Endothelial cell of umbilical vein (primary cell): ENCODE measurements at regions not wholly inside any gene's neighbourhood (a gene's known extent, or its start where the extent isn't known, plus 50 kb on each side); places are given as distances from the start of the nearest gene placed in this dataset.

ENCODE experiments used
- BruUV-seq: library from RNA; stranded (reverse); fragments of 400-500 nt; replicated peaks from 2 replicates; lab custom pipeline; 2021; lab: Mats Ljungman, UMichigan
- CTCF ChIA-PET: fragments of 300-600, 350-600 bp; sonication (Branson Sonifier 250); formaldehyde crosslinking; loops from one replicate; lab custom pipeline; 2021; ENCODE audit warnings: antibody characterized with exemption, inconsistent platforms; lab: Charles Lee
- POLR2A ChIA-PET: fragments of 300-600, 350-600 bp; sonication (Branson Sonifier 250); formaldehyde crosslinking; loops from one replicate; lab custom pipeline; 2021; ENCODE audit warnings: antibody characterized with exemption, inconsistent platforms; lab: Charles Lee
- DNase-seq: peaks from one replicate; pipeline ENCODE4 v3.0.0-alpha.2; 2011; ENCODE audit warnings: low read depth, low spot score
- FAIRE-seq: peaks from 2 replicates; lab custom pipeline; 2011; peaks lifted over from hg19 to GRCh38; lab: Jason Lieb, UNC
- H2AFZ ChIP-seq: 2 replicates; pipeline ENCODE4 v1.6.0; 2012; ENCODE audit warnings: low read depth, low read length, control low read depth, inconsistent platforms
- H3K27ac ChIP-seq: 2 replicates; pipeline ENCODE4 v1.5.1; 2011; ENCODE audit warnings: low read depth, mild to moderate bottlenecking, control low read depth, low read length, moderate library complexity; ENCODE audit not compliant: insufficient read depth
- H3K27me3 ChIP-seq, 2 experiments: 2 replicates each; pipeline versions ENCODE4 v1.6.0 to v1.6.1; 2011; ENCODE audit warnings: low read length in 2 of 2, mixed read lengths in 1 of 2; ENCODE audit not compliant: control insufficient read depth in 2 of 2, insufficient read depth in 2 of 2
- H3K36me3 ChIP-seq, 2 experiments: 2 replicates in 1 of 2; 3 replicates in 1 of 2; pipeline ENCODE4 v1.5.1; 2011; ENCODE audit warnings: low read length in 2 of 2, mild to moderate bottlenecking in 1 of 2, moderate library complexity in 1 of 2; ENCODE audit not compliant: control insufficient read depth in 2 of 2, insufficient read depth in 2 of 2; ENCODE audit errors: extremely low read depth in 1 of 2
- H3K4me1 ChIP-seq: 3 replicates; pipeline ENCODE4 v1.5.1; 2011; ENCODE audit warnings: mild to moderate bottlenecking, low read length; ENCODE audit not compliant: control insufficient read depth, insufficient read depth; ENCODE audit errors: extremely low read depth
- H3K4me2 ChIP-seq: 2 replicates; pipeline ENCODE4 v1.6.1; 2011; ENCODE audit warnings: low read length, control low read depth, mixed read lengths; ENCODE audit not compliant: insufficient read depth
- H3K4me3 ChIP-seq, 3 experiments: fragments of 200-600 bp in 1 of 3; sonication (generic), shearing (Covaris generic) in 1 of 3; replicated peaks in 1 of 3; 2 replicates each; pipeline ENCODE4 v1.5.1; 2011 to 2016; ENCODE audit warnings: control low read depth in 3 of 3, low read length in 3 of 3, mild to moderate bottlenecking in 2 of 3, inconsistent platforms in 1 of 3, low read depth in 1 of 3, moderate library complexity in 1 of 3; ENCODE audit not compliant: insufficient read depth in 1 of 3
- H3K79me2 ChIP-seq: 2 replicates; pipeline ENCODE4 v1.6.0; 2012; ENCODE audit warnings: low read length, inconsistent platforms; ENCODE audit not compliant: control insufficient read depth, insufficient read depth
- H3K9ac ChIP-seq: replicated peaks from 2 replicates; pipeline ENCODE3; 2011; ENCODE audit warnings: low read length, control low read depth; ENCODE audit not compliant: insufficient read depth; ENCODE audit errors: extremely low read depth
- H3K9me1 ChIP-seq: replicated peaks from 3 replicates; pipeline ENCODE4 v1.6.0; 2011; ENCODE audit warnings: mild to moderate bottlenecking, low read length; ENCODE audit not compliant: control insufficient read depth, insufficient read depth; ENCODE audit errors: extremely low read depth
- H3K9me3 ChIP-seq: replicated peaks from 2 replicates; pipeline ENCODE4 v1.5.1; 2012; ENCODE audit warnings: low read length, inconsistent platforms; ENCODE audit not compliant: control insufficient read depth, insufficient read depth
- H4K20me1 ChIP-seq: replicated peaks from 2 replicates; pipeline ENCODE3; 2011; ENCODE audit warnings: mild to moderate bottlenecking, low read length; ENCODE audit not compliant: control insufficient read depth, insufficient read depth; ENCODE audit errors: extremely low read depth
- EZH2 ChIP-seq: IDR thresholded peaks from 2 replicates; pipeline ENCODE4 v1.6.1; 2012; ENCODE audit warnings: borderline replicate concordance, low read depth, mild to moderate bottlenecking, moderate library complexity, low read length, inconsistent platforms; ENCODE audit not compliant: severe bottlenecking
- FOS ChIP-seq: IDR thresholded peaks from 2 replicates; pipeline ENCODE4 v1.6.1; 2011; ENCODE audit warnings: mild to moderate bottlenecking, low read length, moderate library complexity, borderline replicate concordance; ENCODE audit not compliant: insufficient read depth
- GATA2 ChIP-seq: IDR thresholded peaks from 2 replicates; pipeline ENCODE4 v1.7.0; 2011; ENCODE audit warnings: low read depth, mild to moderate bottlenecking, moderate library complexity, mixed read lengths, low read length; ENCODE audit not compliant: insufficient read length, insufficient read depth
- JUN ChIP-seq: IDR thresholded peaks from 2 replicates; pipeline ENCODE4 v1.6.1; 2011; ENCODE audit warnings: borderline replicate concordance, low read depth; ENCODE audit not compliant: insufficient read length, insufficient read depth
- MYC ChIP-seq: IDR thresholded peaks from one replicate; pipeline ENCODE4 v1.6.1; 2011; ENCODE audit warnings: mild to moderate bottlenecking, low read depth, low read length
- POLR2A ChIP-seq: IDR thresholded peaks from 2 replicates; pipeline ENCODE4 v1.6.1; 2012; ENCODE audit warnings: low read depth, mild to moderate bottlenecking, control low read depth, low read length
- POLR2AphosphoS5 ChIP-seq: IDR thresholded peaks from 2 replicates; pipeline ENCODE4 v1.6.1; 2012; ENCODE audit warnings: low read depth, mild to moderate bottlenecking, control low read depth, low read length, moderate library complexity; ENCODE audit not compliant: insufficient read depth
- dilution Hi-C: fragments of 300-500 bp; cut with MboI; formaldehyde crosslinking; loops from one replicate; pipeline ENCODE4 v1.15.0; 2019; ENCODE audit warnings: low sequenced_read_pairs; ENCODE audit not compliant: extremely low pct_ligation_motif_present
- intact Hi-C: fragments of 100-400 bp; cut with micrococcal nuclease; formaldehyde crosslinking; loops from one replicate; pipeline ENCODE4 v1.10.0; 2022
- TF ChIP-seq, protein P1 (sequence below): IDR thresholded peaks from 2 replicates; pipeline ENCODE4 v1.6.1; 2011; ENCODE audit not compliant: insufficient read depth, insufficient read length
- TF ChIP-seq, protein P2 (sequence below), 2 donors: IDR thresholded peaks; 1 replicate in 1 of 2; 2 replicates in 1 of 2; pipeline ENCODE4 v1.5.1; 2011; ENCODE audit warnings: low read length in 2 of 2, mild to moderate bottlenecking in 2 of 2, moderate library complexity in 2 of 2, control low read depth in 1 of 2, inconsistent platforms in 1 of 2, low read depth in 1 of 2; ENCODE audit not compliant: insufficient read depth in 1 of 2; ENCODE audit errors: extremely low read depth in 1 of 2

DNA sequence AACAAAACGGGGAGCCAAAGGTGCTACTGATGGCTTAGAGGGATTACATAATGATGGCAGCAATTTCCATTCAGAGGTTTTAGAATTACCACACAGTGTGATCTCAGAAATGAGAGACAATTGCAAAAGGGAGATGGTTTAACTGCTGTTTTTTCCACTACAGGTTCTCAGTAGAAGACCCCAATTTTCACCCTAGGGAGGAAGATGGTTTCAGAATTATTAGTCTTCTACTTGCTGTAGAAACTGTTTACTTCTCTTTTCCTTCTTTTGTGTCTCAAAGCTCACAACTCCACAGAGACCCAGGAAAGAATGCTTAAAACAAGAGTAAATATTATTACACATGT lies 226.5 kb downstream of the INHBA start:
- H3K9ac ChIP-seq = no peak overlapping the region
- peaks cover 4% of the 10 kb centered on the region for H3K9me1 ChIP-seq
- intact Hi-C loops (no loop called here), dilution Hi-C loops (no loop called here)
- no peak for TF ChIP-seq EZH2
- TF ChIP-seq MYC = no peak
- TF ChIP-seq FOS = no peak
- TF ChIP-seq, protein P1, sequence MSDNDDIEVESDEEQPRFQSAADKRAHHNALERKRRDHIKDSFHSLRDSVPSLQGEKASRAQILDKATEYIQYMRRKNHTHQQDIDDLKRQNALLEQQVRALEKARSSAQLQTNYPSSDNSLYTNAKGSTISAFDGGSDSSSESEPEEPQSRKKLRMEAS = no peak
- TF ChIP-seq GATA2 = no peak
- no peak for TF ChIP-seq POLR2A
- TF ChIP-seq POLR2AphosphoS5 = no peak
- TF ChIP-seq JUN = no peak
- TF ChIP-seq, protein P2, sequence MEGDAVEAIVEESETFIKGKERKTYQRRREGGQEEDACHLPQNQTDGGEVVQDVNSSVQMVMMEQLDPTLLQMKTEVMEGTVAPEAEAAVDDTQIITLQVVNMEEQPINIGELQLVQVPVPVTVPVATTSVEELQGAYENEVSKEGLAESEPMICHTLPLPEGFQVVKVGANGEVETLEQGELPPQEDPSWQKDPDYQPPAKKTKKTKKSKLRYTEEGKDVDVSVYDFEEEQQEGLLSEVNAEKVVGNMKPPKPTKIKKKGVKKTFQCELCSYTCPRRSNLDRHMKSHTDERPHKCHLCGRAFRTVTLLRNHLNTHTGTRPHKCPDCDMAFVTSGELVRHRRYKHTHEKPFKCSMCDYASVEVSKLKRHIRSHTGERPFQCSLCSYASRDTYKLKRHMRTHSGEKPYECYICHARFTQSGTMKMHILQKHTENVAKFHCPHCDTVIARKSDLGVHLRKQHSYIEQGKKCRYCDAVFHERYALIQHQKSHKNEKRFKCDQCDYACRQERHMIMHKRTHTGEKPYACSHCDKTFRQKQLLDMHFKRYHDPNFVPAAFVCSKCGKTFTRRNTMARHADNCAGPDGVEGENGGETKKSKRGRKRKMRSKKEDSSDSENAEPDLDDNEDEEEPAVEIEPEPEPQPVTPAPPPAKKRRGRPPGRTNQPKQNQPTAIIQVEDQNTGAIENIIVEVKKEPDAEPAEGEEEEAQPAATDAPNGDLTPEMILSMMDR (IDR thresholded peaks at IDR 0.05; ENCODE audit: extremely low read depth in 1 of 2, insufficient read depth in 1 of 2, low read depth in 1 of 2, low read length in 2 of 2) = no peak
- no peaks in the 10 kb centered on the region for H3K27me3 ChIP-seq
- no peak overlapping the region for H3K27ac ChIP-seq
- no peak overlapping the region for H3K4me3 ChIP-seq
- no peak for DNase-seq
- no peaks in the 10 kb centered on the region for H3K36me3 ChIP-seq
- no peaks in the 10 kb centered on the region for H4K20me1 ChIP-seq
- no TSS peak for BruUV-seq
- H3K9me3 ChIP-seq = no peaks in the 10 kb centered on the region
- H2AFZ ChIP-seq = no peak overlapping the region
- no peaks in the 10 kb centered on the region for H3K79me2 ChIP-seq
- ChIA-PET CTCF (no interaction called here), POLR2A (no interaction called here)
- no peak for FAIRE-seq
- H3K4me1 ChIP-seq = peaks cover 6% of the 10 kb centered on the region
- H3K4me2 ChIP-seq = no peak overlapping the region
